Gastroesophageal sphincter (tissue), 4 donors: ENCODE measurements at regions not wholly inside any gene's neighbourhood (a gene's known extent, or its start where the extent isn't known, plus 50 kb on each side); places are given as distances from the start of the nearest gene placed in this dataset.
"Not testable (repeated sequence)": the region's sequence is repeated elsewhere in the genome, so short reads cannot be mapped to it uniquely, and the experiment has no call there.

Source experiments
- ATAC-seq: fragments of 150-250 bp; one replicate; pipeline ENCODE4 v1.9.1; 2016; ENCODE audit warnings: mild to moderate bottlenecking, moderate library complexity
- H3K27ac ChIP-seq, 4 donors: fragments of 200-600 bp; sonication (generic) in 3 of 4; 1 replicate in 3 of 4; 2 replicates in 1 of 4; pipeline ENCODE4 v1.5.1; 2016 to 2019
- H3K27me3 ChIP-seq: fragments of 200-600 bp; sonication (generic); one replicate; pipeline ENCODE4 v1.5.1; 2019
- H3K36me3 ChIP-seq, 2 donors: fragments of 200-600 bp; sonication (generic); one replicate each; pipeline ENCODE4 v1.5.1; 2019; ENCODE audit warnings: control low read depth in 1 of 2
- H3K4me1 ChIP-seq, 3 donors: fragments of 200-600 bp; sonication (generic); 1 replicate in 2 of 3; 2 replicates in 1 of 3; pipeline ENCODE4 v1.5.1; 2016 to 2019; ENCODE audit warnings: control low read depth in 2 of 3
- H3K4me3 ChIP-seq, 2 donors: fragments of 200-600 bp; sonication (generic); one replicate each; pipeline ENCODE4 v1.5.1; 2019; ENCODE audit warnings: mild to moderate bottlenecking in 1 of 2, moderate library complexity in 1 of 2
- H3K9me3 ChIP-seq, 3 donors: fragments of 200-600 bp; sonication (generic); one replicate each; pipeline ENCODE4 v1.5.1; 2017 to 2019; ENCODE audit warnings: control low read depth in 2 of 3
- EP300 ChIP-seq: sonication (generic); formaldehyde crosslinking; IDR thresholded peaks from one replicate; pipeline ENCODE4 v1.6.1; 2017; ENCODE audit warnings: antibody characterized with exemption, mild to moderate bottlenecking
- POLR2A ChIP-seq, 2 donors: fragments of 450-650 bp; IDR thresholded peaks; one replicate each; pipeline ENCODE4 v1.6.1; 2017; ENCODE audit warnings: antibody characterized with exemption in 2 of 2, mild to moderate bottlenecking in 2 of 2, moderate library complexity in 1 of 2
- POLR2AphosphoS5 ChIP-seq: sonication (generic); formaldehyde crosslinking; IDR thresholded peaks from one replicate; pipeline ENCODE4 v1.6.1; 2017; ENCODE audit warnings: antibody characterized with exemption
- WGBS, 2 donors: methylation state at CpG; one replicate each; pipeline ENCODE4 v1.1.5; 2018; ENCODE audit warnings: low coverage in 1 of 2; 5-methylcytosine and 5-hydroxymethylcytosine counted together
- TF ChIP-seq, protein P1 (sequence below), 4 experiments: fragments of 200-600 bp in 2 of 4; fragments of 450-650 bp in 2 of 4; sonication (generic) in 1 of 4; IDR thresholded peaks; one replicate each; pipeline ENCODE4 v1.5.1; 2017 to 2019; ENCODE audit warnings: antibody characterized with exemption in 4 of 4, mild to moderate bottlenecking in 2 of 4, moderate library complexity in 2 of 4

DNA sequence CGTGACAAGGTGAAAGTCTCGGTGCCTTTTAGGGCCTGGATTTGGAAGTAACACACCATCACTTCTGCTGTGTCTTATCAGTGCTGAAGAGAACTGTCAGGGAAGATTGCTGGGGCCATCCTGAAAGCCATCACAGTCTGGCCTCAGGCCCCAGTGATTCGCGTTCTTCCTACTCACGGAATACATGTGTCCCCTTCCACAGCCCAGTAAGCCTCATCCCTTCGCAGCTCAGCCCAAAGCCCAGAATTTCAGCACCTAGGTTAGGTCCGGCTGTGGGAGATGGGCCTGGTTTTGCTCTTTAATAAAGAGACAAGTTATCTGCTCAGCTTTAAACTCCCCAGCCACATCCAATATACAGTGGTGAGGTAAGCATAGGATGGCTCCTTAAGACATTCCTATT lies 113.0 kb upstream of the SPACA7 start:
- no peaks in the 10 kb centered on the region for H3K4me1 ChIP-seq
- ATAC-seq = no peak
- H3K4me3 ChIP-seq = no peak overlapping the region
- no peaks in the 10 kb centered on the region for H3K36me3 ChIP-seq
- TF ChIP-seq POLR2AphosphoS5 (no peak), POLR2A (IDR thresholded peaks at IDR 0.05) (no peak), EP300 (no peak)
- TF ChIP-seq, protein P1, sequence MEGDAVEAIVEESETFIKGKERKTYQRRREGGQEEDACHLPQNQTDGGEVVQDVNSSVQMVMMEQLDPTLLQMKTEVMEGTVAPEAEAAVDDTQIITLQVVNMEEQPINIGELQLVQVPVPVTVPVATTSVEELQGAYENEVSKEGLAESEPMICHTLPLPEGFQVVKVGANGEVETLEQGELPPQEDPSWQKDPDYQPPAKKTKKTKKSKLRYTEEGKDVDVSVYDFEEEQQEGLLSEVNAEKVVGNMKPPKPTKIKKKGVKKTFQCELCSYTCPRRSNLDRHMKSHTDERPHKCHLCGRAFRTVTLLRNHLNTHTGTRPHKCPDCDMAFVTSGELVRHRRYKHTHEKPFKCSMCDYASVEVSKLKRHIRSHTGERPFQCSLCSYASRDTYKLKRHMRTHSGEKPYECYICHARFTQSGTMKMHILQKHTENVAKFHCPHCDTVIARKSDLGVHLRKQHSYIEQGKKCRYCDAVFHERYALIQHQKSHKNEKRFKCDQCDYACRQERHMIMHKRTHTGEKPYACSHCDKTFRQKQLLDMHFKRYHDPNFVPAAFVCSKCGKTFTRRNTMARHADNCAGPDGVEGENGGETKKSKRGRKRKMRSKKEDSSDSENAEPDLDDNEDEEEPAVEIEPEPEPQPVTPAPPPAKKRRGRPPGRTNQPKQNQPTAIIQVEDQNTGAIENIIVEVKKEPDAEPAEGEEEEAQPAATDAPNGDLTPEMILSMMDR (IDR thresholded peaks at IDR 0.05) = no peak
- WGBS, 2 donors = 59 to 79% methylated on average over 5 to 6 of the region's 7 CpGs
- no peak overlapping the region for H3K27ac ChIP-seq
- peaks cover 15% of the 10 kb centered on the region for H3K27me3 ChIP-seq
- peaks cover 0 to 6% (median 0%) of the 10 kb centered on the region in 3 donors for H3K9me3 ChIP-seq

DNA sequence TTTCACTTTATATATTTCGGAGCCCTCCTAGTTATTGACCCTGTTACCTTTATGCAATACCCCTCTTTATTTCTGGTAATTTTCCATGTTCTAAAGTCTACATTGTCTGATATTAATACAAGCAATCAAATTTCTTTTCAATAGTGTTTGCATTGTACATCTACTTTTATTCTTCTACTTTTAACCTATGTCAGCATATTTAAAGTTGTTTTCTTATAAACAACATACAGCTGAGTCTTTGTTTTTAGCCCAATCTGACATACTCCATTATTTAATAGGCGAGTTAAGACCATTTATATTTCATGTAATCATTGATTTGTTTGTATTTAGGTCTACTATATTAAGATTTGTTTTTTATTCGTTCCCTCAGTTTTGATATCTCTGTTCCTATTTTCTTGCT lies 108.5 kb upstream of the SPACA7 start:
- ATAC-seq = no peak
- H3K9me3 ChIP-seq = peaks cover 0 to 6% (median 0%) of the 10 kb centered on the region in 3 donors
- H3K36me3 ChIP-seq = no peaks in the 10 kb centered on the region
- peaks cover 10% of the 10 kb centered on the region for H3K27me3 ChIP-seq
- H3K4me3 ChIP-seq = no peak overlapping the region
- H3K27ac ChIP-seq = no peak overlapping the region
- WGBS, 2 donors = 68 to 77% methylated on average over 3 of the region's 3 CpGs
- TF ChIP-seq EP300 = no peak
- TF ChIP-seq, protein P1 (IDR thresholded peaks at IDR 0.05) = no peak
- no peak for TF ChIP-seq POLR2AphosphoS5
- TF ChIP-seq POLR2A (IDR thresholded peaks at IDR 0.05) = no peak
- no peaks in the 10 kb centered on the region for H3K4me1 ChIP-seq

DNA sequence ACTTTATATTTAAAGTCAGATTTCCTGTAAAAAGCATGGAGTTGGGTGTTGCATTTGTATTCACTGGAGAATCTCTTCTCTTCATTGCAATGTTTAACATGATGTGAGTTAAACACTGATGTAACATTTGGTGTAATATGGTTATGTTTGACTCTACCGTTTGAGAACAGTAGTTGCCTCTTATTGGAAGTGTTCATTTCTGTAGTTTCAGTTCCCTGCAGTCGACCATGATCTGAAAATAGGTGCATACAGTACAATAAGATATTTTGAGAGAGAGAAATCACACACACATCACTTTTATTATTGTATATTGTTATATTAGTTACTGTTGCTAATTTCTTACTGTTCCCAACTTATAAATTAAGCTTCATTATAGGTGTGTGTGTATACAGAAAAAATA lies 105.2 kb upstream of the SPACA7 start:
- TF ChIP-seq POLR2A (IDR thresholded peaks at IDR 0.05) (no peak), EP300 (no peak), POLR2AphosphoS5 (no peak)
- TF ChIP-seq, protein P1 (IDR thresholded peaks at IDR 0.05) = no peak
- ATAC-seq = no peak
- H3K27me3 ChIP-seq = peaks cover 30% of the 10 kb centered on the region
- WGBS, 2 donors = 38 to 44% methylated on average over 2 of the region's 2 CpGs
- no peak overlapping the region for H3K4me3 ChIP-seq
- no peaks in the 10 kb centered on the region for H3K36me3 ChIP-seq
- no peaks in the 10 kb centered on the region for H3K9me3 ChIP-seq
- no peaks in the 10 kb centered on the region for H3K4me1 ChIP-seq
- no peak overlapping the region for H3K27ac ChIP-seq

DNA sequence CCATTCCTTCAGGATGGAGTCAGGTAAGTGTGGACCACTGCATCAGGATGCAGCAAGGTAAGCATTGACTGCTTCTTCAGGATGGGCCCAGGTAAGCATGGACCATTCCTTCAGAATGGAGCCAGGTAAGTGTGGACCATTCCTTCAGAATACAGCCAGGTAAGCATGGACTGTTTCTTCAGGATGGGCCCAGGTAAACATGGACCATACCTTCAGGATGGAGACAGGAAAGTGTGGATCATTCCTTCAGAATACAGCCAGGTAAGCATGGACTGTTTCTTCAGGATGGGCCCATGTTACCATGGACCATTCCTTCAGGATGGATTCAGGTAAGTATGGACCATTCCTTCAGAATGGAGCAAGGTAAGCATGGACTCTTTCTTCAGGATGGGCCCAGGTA lies 89.4 kb upstream of the SPACA7 start:
- H3K27me3 ChIP-seq, H3K36me3 ChIP-seq, ATAC-seq, H3K27ac ChIP-seq, H3K4me3 ChIP-seq, H3K4me1 ChIP-seq: not testable (repeated sequence)
- peaks cover 0 to 25% (median 0%) of the 10 kb centered on the region in 3 donors for H3K9me3 ChIP-seq

DNA sequence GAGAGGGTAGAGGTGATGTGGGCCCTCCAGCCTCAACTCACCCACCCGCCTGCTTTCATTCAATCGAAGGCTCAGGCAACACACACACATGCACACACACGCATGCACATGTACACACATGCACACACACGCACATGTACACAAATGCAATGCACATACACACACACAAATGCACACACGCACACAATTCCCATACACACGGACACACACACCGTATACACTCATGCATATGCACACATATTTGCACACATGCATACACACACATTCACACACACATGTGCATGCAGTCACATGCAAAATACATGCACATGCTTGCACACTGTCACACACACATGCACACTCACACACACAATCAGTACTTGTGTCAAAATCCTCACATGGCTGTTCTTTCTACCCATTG lies 55.9 kb upstream of the SPACA7 start:
- no peak overlapping the region for H3K4me3 ChIP-seq
- whole genome bisulfite sequencing, 2 donors = 87 to 88% methylated on average over 4 to 7 of the region's 7 CpGs
- peaks cover 24% of the 10 kb centered on the region for H3K27me3 ChIP-seq
- no peak overlapping the region for H3K27ac ChIP-seq
- TF ChIP-seq, protein P1 (IDR thresholded peaks at IDR 0.05) = no peak
- TF ChIP-seq POLR2A (IDR thresholded peaks at IDR 0.05) = no peak
- no peak for TF ChIP-seq EP300
- TF ChIP-seq POLR2AphosphoS5 = no peak
- ATAC-seq = no peak
- H3K36me3 ChIP-seq = no peaks in the 10 kb centered on the region
- H3K9me3 ChIP-seq = peaks cover 0 to 8% (median 0%) of the 10 kb centered on the region in 3 donors
- H3K4me1 ChIP-seq = no peaks in the 10 kb centered on the region

DNA sequence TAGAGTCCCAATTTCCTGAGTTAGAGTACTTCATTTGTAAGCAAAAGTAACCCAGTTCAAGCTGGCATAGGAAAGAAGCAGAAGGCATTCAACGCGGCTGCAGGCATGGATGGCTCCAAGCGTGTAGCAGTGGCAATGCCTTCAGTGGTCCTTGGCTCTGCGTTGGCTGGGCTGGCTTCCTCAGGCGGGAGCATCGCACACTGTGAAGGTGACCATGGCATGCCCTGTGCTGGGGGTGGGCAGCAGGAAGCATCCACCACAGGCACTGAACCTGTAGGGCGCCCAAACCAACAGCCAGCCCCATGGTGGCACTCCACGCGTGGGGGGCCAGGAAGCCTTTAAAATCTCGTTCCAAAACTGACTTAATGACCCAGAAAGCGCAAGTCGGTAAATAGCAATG lies 53.6 kb upstream of the SPACA7 start:
- H3K27me3 ChIP-seq = peaks cover 16% of the 10 kb centered on the region
- H3K36me3 ChIP-seq = no peaks in the 10 kb centered on the region
- H3K4me3 ChIP-seq = no peak overlapping the region
- no peak overlapping the region for H3K27ac ChIP-seq
- H3K4me1 ChIP-seq = peaks cover 0 to 10% (median 0%) of the 10 kb centered on the region in 3 donors
- WGBS, 2 donors = 85% methylated on average over 5 of the region's 12 CpGs; no CpG with 5 or more reads in 1 of the 2 donors
- no peak for ATAC-seq
- H3K9me3 ChIP-seq = no peaks in the 10 kb centered on the region
- TF ChIP-seq POLR2A (IDR thresholded peaks at IDR 0.05) = no peak
- no peak for TF ChIP-seq EP300
- TF ChIP-seq, protein P1 (IDR thresholded peaks at IDR 0.05) = no peak
- TF ChIP-seq POLR2AphosphoS5 = no peak
